HepG2 (cell line): ENCODE measurements at regions not wholly inside any gene's neighbourhood (a gene's known extent, or its start where the extent isn't known, plus 50 kb on each side); places are given as distances from the start of the nearest gene placed in this dataset.

Experiments used
- FOSL1 ChIP-seq: sonication (generic); formaldehyde crosslinking; IDR thresholded peaks from 2 replicates; pipeline ENCODE4 v1.9.0; 2021; ENCODE audit warnings: missing genetic modification reagents, borderline replicate concordance
- FOXM1 ChIP-seq: sonication (generic); formaldehyde crosslinking; IDR thresholded peaks from 2 replicates; pipeline ENCODE4 v1.5.0; 2020; ENCODE audit warnings: missing genetic modification reagents
- HNRNPUL1 ChIP-seq: fragments of 200-400 bp; formaldehyde crosslinking; IDR thresholded peaks from 2 replicates; pipeline ENCODE4 v1.6.1; 2017; ENCODE audit warnings: low read depth, mild to moderate bottlenecking, low read length, moderate library complexity
- KDM5A ChIP-seq: fragments of 200-600 bp; sonication (generic); IDR thresholded peaks from 2 replicates; pipeline ENCODE4 v1.7.0; 2018; ENCODE audit warnings: antibody characterized with exemption, mild to moderate bottlenecking, low read length, borderline replicate concordance
- RXRA ChIP-seq: sonication (generic); formaldehyde crosslinking; IDR thresholded peaks from 2 replicates; pipeline ENCODE4 v1.5.1; 2020; ENCODE audit warnings: missing genetic modification reagents
- TOE1 ChIP-seq: sonication (generic); formaldehyde crosslinking; IDR thresholded peaks from 2 replicates; pipeline ENCODE4 v1.4.0; 2020; ENCODE audit warnings: mild to moderate bottlenecking, missing genetic modification reagents
- YEATS4 ChIP-seq: sonication (generic); formaldehyde crosslinking; IDR thresholded peaks from 2 replicates; pipeline ENCODE4 v1.4.0; 2020; ENCODE audit warnings: missing genetic modification reagents, borderline replicate concordance
- ZFP36 ChIP-seq: fragments of 150-350 bp; IDR thresholded peaks from 2 replicates; pipeline ENCODE4 v1.6.1; 2018; ENCODE audit warnings: borderline replicate concordance, low read length, low read depth; ENCODE audit not compliant: partially characterized antibody
- ZFY ChIP-seq: sonication (generic); formaldehyde crosslinking; IDR thresholded peaks from 2 replicates; pipeline ENCODE4 v1.4.0; 2020; ENCODE audit warnings: missing genetic modification reagents
- ZNF589 ChIP-seq: sonication (generic); formaldehyde crosslinking; conservative IDR thresholded peaks from 2 replicates; pipeline ENCODE4 v1.8.0; 2022; ENCODE audit warnings: mild to moderate bottlenecking, moderate library complexity, missing genetic modification reagents
- TF ChIP-seq, protein P1 (sequence below): sonication (generic); formaldehyde crosslinking; IDR thresholded peaks from 2 replicates; pipeline ENCODE4 v1.5.0; 2020; ENCODE audit warnings: mild to moderate bottlenecking, missing genetic modification reagents, moderate library complexity
- TF ChIP-seq, protein P2 (sequence below): IDR thresholded peaks from 2 replicates; pipeline ENCODE4 v1.6.1; 2012; ENCODE audit warnings: inconsistent platforms
- TF ChIP-seq, protein P3 (sequence below), 2 experiments: IDR thresholded peaks; 2 replicates each; pipeline ENCODE4 v1.6.1; 2011 to 2012; ENCODE audit warnings: low read length in 2 of 2, borderline replicate concordance in 1 of 2, low read depth in 1 of 2, mild to moderate bottlenecking in 1 of 2, moderate library complexity in 1 of 2

DNA sequence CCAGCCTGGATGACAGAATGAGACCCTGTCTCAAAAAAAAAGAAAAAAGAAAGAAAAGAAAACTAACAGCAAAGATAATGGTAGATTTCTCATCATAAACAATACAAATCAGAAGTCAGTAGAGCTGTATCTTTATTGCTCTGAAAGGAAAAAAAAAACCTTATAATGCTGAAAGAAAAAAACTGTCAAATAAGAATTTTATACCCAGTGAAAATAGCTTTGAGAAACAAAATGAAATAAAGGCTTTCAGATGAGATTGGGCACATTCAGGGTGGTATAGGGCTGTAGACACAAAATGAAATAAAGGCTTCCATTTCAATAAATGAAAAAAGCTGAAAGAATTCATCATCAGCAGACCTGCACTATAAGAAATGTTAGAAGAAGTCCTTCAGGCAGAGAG lies 105.0 kb upstream of the FOXN3 start:
- TF ChIP-seq RXRA (CRISPR knock-in tag) (no peak), FOSL1 (CRISPR knock-in tag) (no peak), TOE1 (CRISPR knock-in tag) (no peak), ZNF589 (no peak), HNRNPUL1 (no peak), FOXM1 (CRISPR knock-in tag) (no peak), ZFP36 (no peak), YEATS4 (CRISPR knock-in tag) (no peak), ZFY (CRISPR knock-in tag) (no peak), KDM5A (no peak)
- TF ChIP-seq, protein P1, sequence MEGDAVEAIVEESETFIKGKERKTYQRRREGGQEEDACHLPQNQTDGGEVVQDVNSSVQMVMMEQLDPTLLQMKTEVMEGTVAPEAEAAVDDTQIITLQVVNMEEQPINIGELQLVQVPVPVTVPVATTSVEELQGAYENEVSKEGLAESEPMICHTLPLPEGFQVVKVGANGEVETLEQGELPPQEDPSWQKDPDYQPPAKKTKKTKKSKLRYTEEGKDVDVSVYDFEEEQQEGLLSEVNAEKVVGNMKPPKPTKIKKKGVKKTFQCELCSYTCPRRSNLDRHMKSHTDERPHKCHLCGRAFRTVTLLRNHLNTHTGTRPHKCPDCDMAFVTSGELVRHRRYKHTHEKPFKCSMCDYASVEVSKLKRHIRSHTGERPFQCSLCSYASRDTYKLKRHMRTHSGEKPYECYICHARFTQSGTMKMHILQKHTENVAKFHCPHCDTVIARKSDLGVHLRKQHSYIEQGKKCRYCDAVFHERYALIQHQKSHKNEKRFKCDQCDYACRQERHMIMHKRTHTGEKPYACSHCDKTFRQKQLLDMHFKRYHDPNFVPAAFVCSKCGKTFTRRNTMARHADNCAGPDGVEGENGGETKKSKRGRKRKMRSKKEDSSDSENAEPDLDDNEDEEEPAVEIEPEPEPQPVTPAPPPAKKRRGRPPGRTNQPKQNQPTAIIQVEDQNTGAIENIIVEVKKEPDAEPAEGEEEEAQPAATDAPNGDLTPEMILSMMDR (CRISPR knock-in tag), result no peak
- TF ChIP-seq, protein P2, sequence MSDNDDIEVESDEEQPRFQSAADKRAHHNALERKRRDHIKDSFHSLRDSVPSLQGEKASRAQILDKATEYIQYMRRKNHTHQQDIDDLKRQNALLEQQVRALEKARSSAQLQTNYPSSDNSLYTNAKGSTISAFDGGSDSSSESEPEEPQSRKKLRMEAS, result no peak
- TF ChIP-seq, protein P3, sequence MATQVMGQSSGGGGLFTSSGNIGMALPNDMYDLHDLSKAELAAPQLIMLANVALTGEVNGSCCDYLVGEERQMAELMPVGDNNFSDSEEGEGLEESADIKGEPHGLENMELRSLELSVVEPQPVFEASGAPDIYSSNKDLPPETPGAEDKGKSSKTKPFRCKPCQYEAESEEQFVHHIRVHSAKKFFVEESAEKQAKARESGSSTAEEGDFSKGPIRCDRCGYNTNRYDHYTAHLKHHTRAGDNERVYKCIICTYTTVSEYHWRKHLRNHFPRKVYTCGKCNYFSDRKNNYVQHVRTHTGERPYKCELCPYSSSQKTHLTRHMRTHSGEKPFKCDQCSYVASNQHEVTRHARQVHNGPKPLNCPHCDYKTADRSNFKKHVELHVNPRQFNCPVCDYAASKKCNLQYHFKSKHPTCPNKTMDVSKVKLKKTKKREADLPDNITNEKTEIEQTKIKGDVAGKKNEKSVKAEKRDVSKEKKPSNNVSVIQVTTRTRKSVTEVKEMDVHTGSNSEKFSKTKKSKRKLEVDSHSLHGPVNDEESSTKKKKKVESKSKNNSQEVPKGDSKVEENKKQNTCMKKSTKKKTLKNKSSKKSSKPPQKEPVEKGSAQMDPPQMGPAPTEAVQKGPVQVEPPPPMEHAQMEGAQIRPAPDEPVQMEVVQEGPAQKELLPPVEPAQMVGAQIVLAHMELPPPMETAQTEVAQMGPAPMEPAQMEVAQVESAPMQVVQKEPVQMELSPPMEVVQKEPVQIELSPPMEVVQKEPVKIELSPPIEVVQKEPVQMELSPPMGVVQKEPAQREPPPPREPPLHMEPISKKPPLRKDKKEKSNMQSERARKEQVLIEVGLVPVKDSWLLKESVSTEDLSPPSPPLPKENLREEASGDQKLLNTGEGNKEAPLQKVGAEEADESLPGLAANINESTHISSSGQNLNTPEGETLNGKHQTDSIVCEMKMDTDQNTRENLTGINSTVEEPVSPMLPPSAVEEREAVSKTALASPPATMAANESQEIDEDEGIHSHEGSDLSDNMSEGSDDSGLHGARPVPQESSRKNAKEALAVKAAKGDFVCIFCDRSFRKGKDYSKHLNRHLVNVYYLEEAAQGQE (IDR thresholded peaks at IDR 0.05; ENCODE audit: borderline replicate concordance in 1 of 2, low read depth in 1 of 2, low read length in 2 of 2), result no peak
